OCI-LY1 (cell line): ENCODE measurements at regions not wholly inside any gene's neighbourhood (a gene's known extent, or its start where the extent isn't known, plus 50 kb on each side); places are given as distances from the start of the nearest gene placed in this dataset.

Experiments used
- H2AFZ ChIP-seq: fragments of 200-600 bp; sonication (generic), shearing (Covaris generic); 2 replicates; pipeline ENCODE4 v1.6.0; 2014; ENCODE audit warnings: antibody characterized with exemption, mild to moderate bottlenecking, low read length
- H3F3A ChIP-seq: fragments of 200-600 bp; sonication (generic), shearing (Covaris generic); 2 replicates; pipeline ENCODE4 v1.6.0; 2014; ENCODE audit warnings: mild to moderate bottlenecking, antibody characterized with exemption, low read length, moderate library complexity; ENCODE audit not compliant: insufficient read depth
- H3K27ac ChIP-seq: fragments of 200-600 bp; sonication (generic); 2 replicates; pipeline ENCODE4 v1.5.1; 2014; ENCODE audit warnings: low read length, mixed run types, mild to moderate bottlenecking, low read depth; ENCODE audit not compliant: poor library complexity, severe bottlenecking
- H3K27me3 ChIP-seq: fragments of 200-600 bp; sonication (generic); 2 replicates; pipeline ENCODE4 v1.6.0; 2014; ENCODE audit warnings: antibody characterized with exemption, mild to moderate bottlenecking, low read length, moderate library complexity; ENCODE audit not compliant: insufficient read depth
- H3K36me3 ChIP-seq: fragments of 200-600 bp; sonication (generic); 2 replicates; pipeline ENCODE4 v1.6.1; 2014; ENCODE audit warnings: mild to moderate bottlenecking, antibody characterized with exemption, low read length, moderate library complexity, mixed read lengths; ENCODE audit not compliant: insufficient read depth
- H3K4me1 ChIP-seq: fragments of 200-600 bp; sonication (generic); 2 replicates; pipeline ENCODE4 v1.5.1; 2014; ENCODE audit warnings: mild to moderate bottlenecking, low read length, moderate library complexity; ENCODE audit not compliant: insufficient read depth, severe bottlenecking
- H3K4me2 ChIP-seq: fragments of 200-600 bp; sonication (generic), shearing (Covaris generic); 2 replicates; pipeline ENCODE4 v1.6.1; 2014; ENCODE audit warnings: low read length
- H3K4me3 ChIP-seq: fragments of 200-600 bp; sonication (generic); 2 replicates; pipeline ENCODE4 v1.5.1; 2014; ENCODE audit warnings: low read length, low read depth, mild to moderate bottlenecking, mixed read lengths; ENCODE audit not compliant: poor library complexity, severe bottlenecking
- H3K79me2 ChIP-seq: fragments of 200-600 bp; shearing (Covaris generic); 2 replicates; pipeline ENCODE4 v1.6.1; 2016; ENCODE audit warnings: mixed run types, low read length, mixed read lengths; ENCODE audit not compliant: insufficient read depth
- H3K9ac ChIP-seq: fragments of 200-600 bp; sonication (generic), shearing (Covaris generic); 2 replicates; pipeline ENCODE4 v1.6.1; 2014; ENCODE audit warnings: mild to moderate bottlenecking, low read length, mixed read lengths
- H3K9me2 ChIP-seq: fragments of 200-600 bp; sonication (generic), shearing (Covaris generic); 2 replicates; pipeline ENCODE4 v1.6.1; 2014; ENCODE audit warnings: low read depth, mild to moderate bottlenecking, low read length, mixed read lengths
- H3K9me3 ChIP-seq: fragments of 200-600 bp; shearing (Covaris generic); 2 replicates; pipeline ENCODE4 v1.6.1; 2014; ENCODE audit warnings: low read length, mixed read lengths
- H4K20me1 ChIP-seq: fragments of 200-600 bp; sonication (generic), shearing (Covaris generic); 2 replicates; pipeline ENCODE4 v1.6.0; 2016; ENCODE audit warnings: mild to moderate bottlenecking, low read length; ENCODE audit not compliant: insufficient read depth
- CTCF ChIP-seq: fragments of 200-600 bp; sonication (generic), shearing (Covaris generic); IDR thresholded peaks from 2 replicates; pipeline ENCODE4 v1.5.1; 2017; ENCODE audit warnings: mild to moderate bottlenecking, antibody characterized with exemption, low read length, moderate library complexity, mixed read lengths
- EZH2 ChIP-seq: fragments of 200-600 bp; sonication (generic), shearing (Covaris generic); IDR thresholded peaks from 2 replicates; pipeline ENCODE4 v1.8.0; 2017; ENCODE audit warnings: borderline replicate concordance, mixed run types, mild to moderate bottlenecking, antibody characterized with exemption, low read length, moderate library complexity, mixed read lengths

DNA sequence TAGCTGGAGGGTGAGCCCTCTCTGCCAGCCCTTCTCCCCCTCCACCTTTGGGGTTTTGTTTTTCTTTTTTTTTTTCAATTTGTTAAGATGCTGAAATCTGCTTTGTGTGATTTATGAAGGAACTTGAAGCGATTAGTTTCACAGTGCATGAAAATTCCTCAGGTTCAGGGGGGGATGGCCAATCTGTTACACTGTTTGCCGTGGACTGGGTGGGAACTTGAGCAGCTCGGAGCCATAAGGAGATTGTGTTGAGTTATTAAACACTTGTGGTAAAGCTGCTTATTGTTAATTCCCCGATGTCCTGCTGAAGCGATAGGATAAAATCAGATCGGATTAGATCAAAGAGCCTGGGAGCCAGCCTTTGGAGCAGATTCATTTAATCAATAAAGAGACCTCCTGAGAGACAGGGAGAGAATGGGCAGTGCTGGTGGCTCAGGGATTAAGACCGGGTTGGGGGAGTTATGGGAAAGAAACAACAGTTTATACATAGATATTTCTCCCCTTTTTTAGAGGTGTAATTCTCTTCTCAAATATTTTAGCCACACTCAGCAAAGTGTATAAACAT is 105.8 kb upstream of the SPATA31D4 start:
- Histone ChIP-seq H3F3A (no peaks in the 10 kb centered on the region), H3K4me2 (no peak overlapping the region), H3K9me3 (no peaks in the 10 kb centered on the region), H4K20me1 (no peaks in the 10 kb centered on the region), H3K4me1 (no peaks in the 10 kb centered on the region), H3K4me3 (no peak overlapping the region), H2AFZ (no peak overlapping the region), H3K27ac (no peak overlapping the region), H3K9ac (no peak overlapping the region), H3K79me2 (no peaks in the 10 kb centered on the region), H3K27me3 (peaks cover 3% of the 10 kb centered on the region), H3K36me3 (no peaks in the 10 kb centered on the region), H3K9me2 (no peaks in the 10 kb centered on the region)
- no peak for TF ChIP-seq CTCF
- no peak for TF ChIP-seq EZH2

DNA sequence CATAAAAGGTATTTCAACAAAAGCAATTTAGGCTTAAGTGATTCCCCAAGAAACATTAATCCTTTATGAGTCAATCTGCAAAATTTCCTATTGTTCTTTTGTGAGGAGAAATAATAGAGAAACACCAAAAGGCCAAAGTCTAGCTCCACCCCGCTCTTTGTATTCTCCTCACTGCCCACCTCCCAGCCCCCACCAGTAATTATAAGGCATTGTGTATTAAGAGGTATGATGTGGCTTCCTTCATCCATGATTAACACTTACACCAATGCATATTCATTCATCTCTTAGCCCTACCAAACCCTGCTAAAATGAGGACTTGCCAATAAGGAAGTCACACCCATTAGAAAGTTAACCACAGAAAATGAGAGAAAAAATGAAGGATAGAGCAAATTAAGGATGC is 105.3 kb upstream of the SPATA31D4 start:
- TF ChIP-seq CTCF (no peak), EZH2 (no peak)
- Histone ChIP-seq H2AFZ (no peak overlapping the region), H3F3A (no peaks in the 10 kb centered on the region), H3K9ac (no peak overlapping the region), H3K79me2 (no peaks in the 10 kb centered on the region), H3K27ac (no peak overlapping the region), H4K20me1 (no peaks in the 10 kb centered on the region), H3K9me3 (no peaks in the 10 kb centered on the region), H3K9me2 (no peaks in the 10 kb centered on the region), H3K27me3 (peaks cover 3% of the 10 kb centered on the region), H3K4me1 (peaks cover 6% of the 10 kb centered on the region), H3K36me3 (no peaks in the 10 kb centered on the region), H3K4me3 (no peak overlapping the region), H3K4me2 (no peak overlapping the region)

GRCh38 chr9:81823672-81824554 is 104.3 kb upstream of the SPATA31D4 start:
- no peak overlapping the region for H2AFZ ChIP-seq
- no peak overlapping the region for H3K4me2 ChIP-seq
- no peak overlapping the region for H3K27ac ChIP-seq
- no peaks in the 10 kb centered on the region for H4K20me1 ChIP-seq
- H3K4me1 ChIP-seq, result peaks cover 12% of the 10 kb centered on the region
- no peak overlapping the region for H3K9ac ChIP-seq
- TF ChIP-seq EZH2 (no peak), CTCF (no peak)
- no peaks in the 10 kb centered on the region for H3F3A ChIP-seq
- H3K4me3 ChIP-seq, result no peak overlapping the region
- no peaks in the 10 kb centered on the region for H3K79me2 ChIP-seq
- H3K27me3 ChIP-seq, result peaks cover 3% of the 10 kb centered on the region
- no peaks in the 10 kb centered on the region for H3K36me3 ChIP-seq
- no peaks in the 10 kb centered on the region for H3K9me2 ChIP-seq
- no peaks in the 10 kb centered on the region for H3K9me3 ChIP-seq
